GM12865 (cell line): ENCODE measurements at regions not wholly inside any gene's neighbourhood (a gene's known extent, or its start where the extent isn't known, plus 50 kb on each side); places are given as distances from the start of the nearest gene placed in this dataset.
A peak's percentile ranks its signal among the peaks of the same experiment; 100 is the strongest.
"Not testable (repeated sequence)": the region's sequence is repeated elsewhere in the genome, so short reads cannot be mapped to it uniquely, and the experiment has no call there.

Experiments
- DNase-seq: peaks from one replicate; pipeline ENCODE4 v3.0.0; 2010; ENCODE audit warnings: low read depth
- H3K4me3 ChIP-seq: 2 replicates; pipeline ENCODE4 v1.5.1; 2011; ENCODE audit warnings: mild to moderate bottlenecking, low read depth, low read length, control low read depth
- TF ChIP-seq, protein P1 (sequence below): IDR thresholded peaks from 2 replicates; pipeline ENCODE4 v1.5.1; 2011; ENCODE audit warnings: low read length, control low read depth, low read depth, inconsistent platforms; ENCODE audit not compliant: insufficient read depth; ENCODE audit errors: missing control alignments

DNA sequence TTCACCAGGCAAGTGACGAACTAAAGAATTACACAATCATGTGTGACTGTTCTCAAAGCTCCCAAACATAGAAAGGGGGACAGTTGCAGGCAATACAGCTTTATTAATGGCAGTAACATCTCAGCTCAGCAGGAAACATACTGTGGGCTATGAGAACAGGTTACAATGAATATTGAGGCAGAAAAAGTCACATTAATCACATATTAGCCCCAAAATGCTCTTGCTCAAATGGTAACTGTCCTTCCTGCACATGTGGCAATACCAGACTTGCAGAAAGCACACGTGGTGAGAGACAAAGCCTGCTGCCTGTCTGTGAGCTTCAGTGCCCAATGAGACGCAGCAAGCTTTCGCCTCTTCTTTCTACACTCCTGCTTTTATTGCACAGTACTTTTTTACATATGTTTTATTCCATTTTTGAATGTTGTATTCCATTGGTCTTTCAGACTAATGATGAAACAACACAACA is 104.9 kb upstream of the ACBD5 start:
- TF ChIP-seq, protein P1, sequence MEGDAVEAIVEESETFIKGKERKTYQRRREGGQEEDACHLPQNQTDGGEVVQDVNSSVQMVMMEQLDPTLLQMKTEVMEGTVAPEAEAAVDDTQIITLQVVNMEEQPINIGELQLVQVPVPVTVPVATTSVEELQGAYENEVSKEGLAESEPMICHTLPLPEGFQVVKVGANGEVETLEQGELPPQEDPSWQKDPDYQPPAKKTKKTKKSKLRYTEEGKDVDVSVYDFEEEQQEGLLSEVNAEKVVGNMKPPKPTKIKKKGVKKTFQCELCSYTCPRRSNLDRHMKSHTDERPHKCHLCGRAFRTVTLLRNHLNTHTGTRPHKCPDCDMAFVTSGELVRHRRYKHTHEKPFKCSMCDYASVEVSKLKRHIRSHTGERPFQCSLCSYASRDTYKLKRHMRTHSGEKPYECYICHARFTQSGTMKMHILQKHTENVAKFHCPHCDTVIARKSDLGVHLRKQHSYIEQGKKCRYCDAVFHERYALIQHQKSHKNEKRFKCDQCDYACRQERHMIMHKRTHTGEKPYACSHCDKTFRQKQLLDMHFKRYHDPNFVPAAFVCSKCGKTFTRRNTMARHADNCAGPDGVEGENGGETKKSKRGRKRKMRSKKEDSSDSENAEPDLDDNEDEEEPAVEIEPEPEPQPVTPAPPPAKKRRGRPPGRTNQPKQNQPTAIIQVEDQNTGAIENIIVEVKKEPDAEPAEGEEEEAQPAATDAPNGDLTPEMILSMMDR: no peak
- peak; percentile 66 for DNase-seq
- H3K4me3 ChIP-seq: peak overlapping the region; percentile 3; the same call in 1 of the 2 replicates

DNA sequence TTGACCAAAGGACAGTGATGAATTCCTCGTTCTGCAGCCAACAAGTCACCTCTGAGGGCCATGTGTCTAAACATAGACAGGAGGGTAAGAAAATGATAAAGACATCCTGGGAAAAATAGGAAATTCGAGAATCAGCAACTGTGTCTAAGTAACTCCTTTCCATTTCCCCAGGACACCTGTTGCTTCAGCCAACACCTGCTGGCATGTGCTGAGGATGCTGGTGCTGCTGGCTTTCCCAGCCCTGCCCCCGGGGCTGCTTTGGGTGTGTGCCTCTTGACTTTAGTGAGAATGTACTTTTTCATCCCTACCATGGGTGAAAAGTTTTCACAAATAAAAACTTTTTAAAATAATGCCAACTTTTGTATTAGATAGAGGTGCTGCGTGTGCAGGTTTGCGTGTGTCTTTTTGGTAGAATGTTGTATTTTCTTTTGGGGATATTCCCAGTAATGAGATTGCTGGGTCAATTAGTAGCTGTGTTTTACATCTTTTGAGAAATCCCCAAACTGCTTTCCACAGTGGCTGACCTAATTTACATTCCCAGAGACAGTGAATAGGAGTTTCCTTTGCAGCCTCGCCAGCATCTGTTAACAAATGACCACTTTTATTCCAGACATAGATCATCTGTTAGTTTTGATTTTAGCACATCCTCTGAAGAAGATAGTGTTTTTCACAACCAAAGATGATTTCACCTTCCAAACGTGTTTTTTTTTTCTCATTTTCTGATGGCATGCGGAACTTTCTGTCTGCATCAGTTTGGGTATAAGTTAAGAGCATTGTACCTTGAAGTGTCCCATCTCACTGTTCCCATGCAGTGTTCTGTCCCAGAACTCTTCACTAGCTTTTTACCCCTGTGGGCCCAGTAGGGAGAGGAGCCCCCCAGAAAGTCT is 104.2 kb upstream of the ACBD5 start:
- no peak overlapping the region for H3K4me3 ChIP-seq
- peak; percentile 58 for DNase-seq
- TF ChIP-seq, protein P1: no peak

DNA sequence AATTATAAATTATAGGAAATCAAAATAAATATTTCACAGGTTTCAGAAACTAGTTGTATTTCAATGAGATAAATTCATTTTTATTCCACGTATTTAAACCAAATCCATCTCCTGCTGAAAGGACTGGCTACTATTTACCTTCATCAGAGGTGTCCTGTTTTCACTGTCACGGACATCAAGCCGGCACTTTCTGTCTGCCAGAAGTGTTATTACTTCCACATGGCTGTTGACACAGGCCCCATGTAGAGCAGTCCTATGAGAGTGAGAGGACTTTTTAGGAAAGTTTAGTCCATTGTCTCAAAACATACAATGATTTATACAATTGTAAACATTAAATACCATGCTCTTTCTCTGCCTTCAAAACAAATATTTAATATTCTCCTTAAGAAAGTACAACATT is 100.4 kb upstream of the ACBD5 start:
- TF ChIP-seq, protein P1: no peak
- no peak overlapping the region for H3K4me3 ChIP-seq
- no peak for DNase-seq

DNA sequence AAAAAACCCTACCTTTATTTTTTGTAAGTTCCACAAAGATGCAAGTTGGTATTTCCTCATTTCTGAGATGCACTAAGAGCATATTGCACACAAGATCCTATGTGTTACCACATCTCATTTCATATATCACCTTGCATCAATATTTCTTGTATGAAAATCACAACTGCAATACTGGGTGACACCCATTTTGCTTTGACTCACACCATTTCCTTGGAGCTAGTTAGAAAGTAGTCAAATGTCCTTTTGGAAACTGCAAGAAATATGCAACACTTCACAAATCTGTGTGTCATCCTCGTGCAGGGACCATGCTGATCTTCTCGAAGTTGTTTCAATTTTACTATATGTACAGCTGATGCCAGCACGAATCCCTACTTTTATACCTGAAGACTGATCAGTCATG is 94.6 kb upstream of the ACBD5 start:
- DNase-seq, H3K4me3 ChIP-seq: not testable (repeated sequence)

DNA sequence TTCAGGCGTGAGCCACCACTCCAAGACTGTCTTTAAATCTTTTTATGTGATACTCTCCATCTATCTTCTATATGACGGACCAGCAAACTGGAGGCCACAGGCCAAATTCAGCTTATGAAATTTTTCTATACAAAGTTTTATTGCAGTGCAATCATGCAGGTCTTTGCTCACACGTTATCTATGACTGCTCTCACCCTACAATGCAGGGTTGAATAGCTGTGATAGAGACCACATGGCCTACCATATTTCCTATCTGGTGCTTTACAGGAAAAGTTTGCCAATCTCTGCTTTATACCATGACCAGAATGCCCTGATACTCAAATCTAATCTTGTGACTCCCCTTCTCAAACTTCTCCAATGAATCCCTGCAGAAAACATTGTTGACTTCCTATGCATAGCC is 89.5 kb upstream of the ACBD5 start:
- TF ChIP-seq, protein P1: no peak
- H3K4me3 ChIP-seq: no peak overlapping the region
- no peak for DNase-seq

DNA sequence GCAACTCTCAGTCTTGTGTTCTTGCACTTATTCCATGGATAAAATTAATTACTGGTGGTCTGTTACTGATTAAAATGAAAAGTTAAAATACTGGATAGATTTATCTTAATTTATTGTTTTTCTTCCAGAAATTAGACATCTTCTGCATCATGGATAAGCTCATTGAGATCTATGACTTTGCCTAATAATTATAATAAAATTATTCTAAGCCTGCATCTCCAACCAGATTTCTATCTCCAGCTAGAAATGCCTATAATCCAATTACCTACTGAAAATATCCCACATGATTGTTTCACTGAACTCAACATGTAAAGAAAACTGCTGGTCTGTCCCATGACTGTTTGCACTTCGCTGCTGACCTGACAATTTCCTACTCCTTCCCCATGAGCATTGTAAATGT is 88.3 kb upstream of the ACBD5 start:
- TF ChIP-seq, protein P1: no peak
- H3K4me3 ChIP-seq: no peak overlapping the region
- DNase-seq: no peak

DNA sequence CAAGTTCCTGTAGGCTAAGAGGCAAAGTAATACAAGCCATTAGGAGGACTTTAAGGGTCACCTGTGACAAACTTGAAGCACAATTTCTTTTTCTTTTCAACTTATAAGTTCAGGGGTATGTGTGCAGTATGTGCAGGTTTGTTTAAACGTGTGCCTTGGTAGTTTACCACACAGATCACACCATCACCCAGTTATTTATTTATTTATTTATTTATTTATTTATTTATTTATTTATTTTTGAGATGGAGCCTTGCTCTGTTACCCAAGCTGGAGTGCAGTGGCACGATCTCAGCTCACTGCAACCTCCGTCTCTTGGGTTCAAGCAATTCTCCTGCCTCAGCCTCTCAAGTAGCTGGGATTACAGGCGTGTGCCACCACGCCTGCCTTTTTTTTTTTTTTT is 86.2 kb upstream of the ACBD5 start:
- not testable (repeated sequence) for H3K4me3 ChIP-seq, DNase-seq

DNA sequence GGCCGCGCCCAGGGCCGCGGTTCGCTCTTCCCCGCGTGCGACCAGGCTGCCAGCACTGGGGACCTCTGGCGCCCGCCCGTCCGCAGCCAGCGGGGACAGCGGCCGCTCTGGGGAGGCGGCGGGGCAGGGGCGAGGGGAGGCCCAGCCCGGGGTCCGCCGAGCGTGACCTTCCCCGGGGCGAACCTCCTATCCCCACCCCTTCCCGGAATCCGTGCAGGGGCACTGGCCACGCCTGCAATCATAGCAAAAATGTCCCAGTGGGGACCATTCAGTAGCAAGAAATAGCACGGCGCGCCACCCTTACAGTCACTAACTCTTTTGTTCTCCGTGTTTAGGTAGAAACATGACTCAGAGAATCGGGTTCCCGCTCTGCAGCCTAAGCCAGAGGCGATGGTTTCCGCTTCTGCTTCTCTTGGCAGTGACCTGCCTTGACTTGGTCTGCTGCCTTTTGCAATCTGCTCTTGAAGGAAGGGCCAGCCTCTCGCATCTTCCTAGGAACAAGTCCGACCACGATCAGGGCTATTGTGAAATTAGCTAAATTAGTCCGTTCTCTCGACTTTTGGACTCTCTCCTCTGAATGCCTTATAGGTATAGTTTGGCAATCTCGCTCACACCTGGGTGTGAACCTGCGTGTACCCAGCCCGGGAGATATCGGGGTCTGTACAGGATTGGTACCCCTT is 79.3 kb upstream of the ACBD5 start:
- peak overlapping the region; percentile 18 for H3K4me3 ChIP-seq
- DNase-seq: peak; percentile 28
- TF ChIP-seq, protein P1: no peak

DNA sequence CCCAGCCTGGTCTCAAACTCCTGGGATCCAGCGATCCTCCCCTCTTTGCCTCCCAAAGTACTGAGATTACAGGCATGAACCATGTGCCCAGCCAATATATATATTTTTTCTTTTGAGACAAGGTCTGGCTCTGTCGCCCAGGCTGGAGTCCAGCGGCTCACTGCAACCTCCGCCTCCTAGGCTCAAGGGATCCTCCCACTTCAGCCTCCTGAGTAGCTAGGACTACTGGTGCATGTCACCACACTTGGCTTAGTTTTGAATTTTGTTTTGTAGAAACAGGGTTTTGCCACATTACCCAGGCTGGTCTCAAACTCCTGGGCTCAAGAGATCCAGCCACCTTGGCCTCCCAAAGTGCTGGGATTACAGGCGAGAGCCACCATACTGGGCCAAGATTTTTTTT is 78.5 kb upstream of the ACBD5 start:
- peak overlapping the region; percentile 18 for H3K4me3 ChIP-seq
- DNase-seq: not testable (repeated sequence)

DNA sequence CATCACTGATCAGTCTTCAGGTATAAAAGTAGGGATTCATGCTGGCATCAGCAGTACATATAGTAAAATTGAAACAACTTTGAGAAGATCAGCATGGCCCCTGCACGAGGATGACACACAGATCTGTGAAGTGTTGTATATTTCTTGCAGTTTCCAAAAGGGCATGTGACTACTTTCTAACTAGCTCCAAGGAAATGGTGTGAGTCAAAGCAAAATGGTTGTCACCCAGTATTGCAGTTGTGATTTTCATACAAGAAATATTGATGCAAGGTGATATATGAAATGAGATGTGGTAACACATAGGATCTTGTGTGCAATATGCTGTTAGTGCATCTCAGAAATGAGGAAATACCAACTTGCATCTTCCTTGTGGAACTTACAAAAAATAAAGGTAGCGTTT is 74.5 kb upstream of the ACBD5 start:
- not testable (repeated sequence) for DNase-seq, H3K4me3 ChIP-seq

DNA sequence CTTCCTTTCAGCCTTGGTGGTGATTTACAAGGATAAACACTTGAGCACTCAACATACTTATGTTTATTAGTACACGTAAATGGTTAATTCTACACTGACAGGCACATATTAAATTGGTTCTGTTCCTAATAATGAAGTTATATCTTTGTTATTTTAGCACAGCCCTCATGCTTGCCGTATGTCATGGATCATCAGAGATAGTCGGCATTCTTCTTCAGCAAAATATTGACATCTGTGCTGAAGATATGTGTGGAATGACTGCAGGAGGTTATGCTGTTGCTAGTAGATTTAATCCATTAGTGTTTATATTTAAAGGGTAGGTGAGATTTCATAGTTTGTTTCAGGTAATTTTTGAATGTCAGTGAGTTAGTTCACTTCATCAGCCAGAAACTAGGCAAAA is 73.0 kb upstream of the ACBD5 start:
- not testable (repeated sequence) for H3K4me3 ChIP-seq, DNase-seq
